AG09309 (cell line): ENCODE measurements at regions not wholly inside any gene's neighbourhood (a gene's known extent, or its start where the extent isn't known, plus 50 kb on each side); places are given as distances from the start of the nearest gene placed in this dataset.

Experiments
- DNase-seq: peaks from one replicate; pipeline ENCODE4 v3.0.0-alpha.2; 2010; ENCODE audit warnings: low read depth
- H3K4me3 ChIP-seq: 2 replicates; pipeline ENCODE4 v1.5.1; 2011; ENCODE audit warnings: mild to moderate bottlenecking, low read depth, low read length, moderate library complexity; ENCODE audit not compliant: control insufficient read depth
- CTCF ChIP-seq: IDR thresholded peaks from 2 replicates; pipeline ENCODE4 v1.5.1; 2011; ENCODE audit warnings: mild to moderate bottlenecking, low read depth, low read length, inconsistent platforms; ENCODE audit not compliant: insufficient read depth, control insufficient read depth; ENCODE audit errors: missing control alignments

GRCh38 chr20:52084727-52085126 is 106.9 kb downstream of the ZFP64 start:
- DNase-seq, result no peak
- TF ChIP-seq CTCF, result no peak
- no peak overlapping the region for H3K4me3 ChIP-seq

DNA sequence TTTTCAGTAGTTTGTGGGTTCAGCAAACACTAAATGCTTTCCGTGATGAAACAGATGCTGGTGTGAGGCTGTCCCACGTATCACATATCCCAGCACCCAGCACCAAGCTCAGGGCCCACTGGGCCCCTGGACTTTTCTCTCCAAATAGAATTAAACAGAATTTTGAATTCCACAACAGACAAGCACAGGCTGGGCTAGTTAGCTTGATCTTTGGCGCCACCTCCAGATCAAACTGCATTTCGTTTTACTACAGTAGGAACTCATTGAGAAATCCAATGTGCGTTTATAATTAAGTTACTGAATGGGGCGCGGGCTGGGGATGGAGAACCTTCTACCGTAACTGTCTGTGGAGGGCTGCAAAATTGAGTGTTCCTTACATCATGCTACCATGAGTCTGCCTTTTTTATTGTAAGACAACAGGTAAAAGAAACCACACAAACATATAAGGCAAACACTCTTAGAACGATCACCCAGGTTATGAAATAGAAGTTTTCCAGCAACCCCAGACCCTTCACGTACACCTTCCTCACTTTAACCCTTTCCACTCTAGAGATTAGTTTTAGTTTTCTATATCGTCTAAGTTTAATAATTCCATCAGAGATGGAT is 107.8 kb downstream of the ZFP64 start:
- TF ChIP-seq CTCF, result peak; percentile 69
- H3K4me3 ChIP-seq, result no peak overlapping the region
- peak; percentile 49 for DNase-seq

GRCh38 chr20:52082612-52083011 is 109.0 kb downstream of the ZFP64 start:
- no peak overlapping the region for H3K4me3 ChIP-seq
- DNase-seq, result no peak
- TF ChIP-seq CTCF, result no peak

DNA sequence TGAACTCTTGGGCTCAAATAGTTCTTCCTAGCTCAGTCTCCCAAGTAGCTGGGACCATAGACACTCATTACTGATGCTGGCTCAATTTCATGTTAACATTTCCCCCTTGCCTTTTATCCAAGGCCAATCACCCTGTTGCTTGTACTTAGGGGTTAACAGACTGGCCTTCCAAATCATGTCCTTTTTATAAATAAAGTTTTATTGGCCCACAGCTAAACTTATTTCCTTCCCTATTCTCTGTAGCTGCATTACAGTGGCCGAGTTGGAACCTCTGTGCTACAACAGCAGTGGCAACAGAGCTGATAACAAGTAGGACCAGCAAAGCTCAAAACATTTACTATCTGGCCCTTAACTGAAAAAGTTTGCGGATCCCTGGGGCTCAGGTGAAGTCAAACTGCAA is 109.8 kb downstream of the ZFP64 start:
- DNase-seq, result no peak
- no peak overlapping the region for H3K4me3 ChIP-seq

GRCh38 chr20:52081066-52081465 is 110.5 kb downstream of the ZFP64 start:
- TF ChIP-seq CTCF, result no peak
- H3K4me3 ChIP-seq, result no peak overlapping the region
- no peak for DNase-seq

More for the DNA sequence above, 109.8 kb downstream of the ZFP64 start:
- no peak for TF ChIP-seq CTCF

- DNase-seq, result no peak
- H3K4me3 ChIP-seq, result no peak overlapping the region
- no peak for TF ChIP-seq CTCF
These were observed 113.3 kb downstream of the ZFP64 start for GRCh38 chr20:52078289-52078688.

DNA sequence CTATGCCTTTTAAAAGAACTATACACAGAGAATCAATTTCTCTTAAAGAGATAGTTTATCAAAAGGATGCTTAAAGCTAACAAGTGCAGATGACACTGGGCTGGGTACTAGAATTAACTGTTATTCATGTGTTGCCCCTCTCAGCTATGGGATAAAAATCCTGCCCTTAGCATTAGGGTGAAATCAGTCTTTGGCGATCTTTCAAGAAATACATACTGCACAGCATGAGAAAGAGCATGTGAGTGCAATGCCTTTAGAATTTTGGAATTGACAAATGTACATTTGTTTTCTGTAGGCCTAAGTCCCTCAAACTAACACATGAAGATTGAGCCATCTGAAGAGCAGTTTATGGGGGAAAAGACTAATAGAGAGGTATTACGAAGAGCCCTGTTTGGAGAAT is 115.4 kb downstream of the ZFP64 start:
- no peak for TF ChIP-seq CTCF
- H3K4me3 ChIP-seq, result no peak overlapping the region
- DNase-seq, result no peak
